ENCODE measurements at regions not wholly inside any gene's neighbourhood (a gene's known extent, or its start where the extent isn't known, plus 50 kb on each side); places are given as distances from the start of the nearest gene placed in this dataset.

DNA sequence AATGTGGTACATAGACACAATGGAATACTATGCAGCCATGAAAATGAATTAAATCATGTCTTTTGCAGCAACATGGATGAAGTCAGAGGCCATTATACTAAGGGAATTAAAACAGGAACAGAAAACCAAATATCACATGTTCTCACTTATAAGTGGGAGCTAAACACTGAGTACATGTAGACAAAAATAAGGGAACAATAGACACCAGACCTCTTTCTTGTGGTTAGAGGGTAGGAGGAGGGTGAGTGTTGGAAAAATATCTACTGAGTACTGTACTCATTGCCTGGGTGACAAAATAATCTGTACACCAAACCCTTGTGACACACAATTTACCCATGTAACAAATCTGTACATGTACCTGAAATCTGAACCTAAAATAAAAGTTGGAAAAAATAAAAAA lies 59.1 kb upstream of the ANO5 start:
- TF ChIP-seq POLR2A (IDR thresholded peaks at IDR 0.05) (no peak), CTCF (IDR thresholded peaks at IDR 0.05) (no peak)

Data from body of pancreas (tissue), 4 donors.